Glutamatergic neuron (in vitro differentiated cells): ENCODE measurements at regions not wholly inside any gene's neighbourhood (a gene's known extent, or its start where the extent isn't known, plus 50 kb on each side); places are given as distances from the start of the nearest gene placed in this dataset.

Source experiments
- DNase-seq: peaks from one replicate; pipeline ENCODE4 v3.0.0; 2022
- H3K27ac Mint-ChIP-seq: one replicate; pipeline ENCODE4 v1.8.0; 2020; ENCODE audit warnings: mild to moderate bottlenecking, mixed read lengths, inconsistent platforms; ENCODE audit not compliant: unreplicated experiment
- H3K27me3 Mint-ChIP-seq: one replicate; pipeline ENCODE4 v1.8.0; 2020; ENCODE audit warnings: mild to moderate bottlenecking, moderate library complexity, mixed read lengths, inconsistent platforms; ENCODE audit not compliant: unreplicated experiment
- H3K36me3 Mint-ChIP-seq: one replicate; pipeline ENCODE4 v1.8.0; 2020; ENCODE audit warnings: mild to moderate bottlenecking, mixed read lengths, inconsistent platforms; ENCODE audit not compliant: unreplicated experiment
- H3K4me1 Mint-ChIP-seq: one replicate; pipeline ENCODE4 v1.8.0; 2020; ENCODE audit warnings: mild to moderate bottlenecking, low read depth, mixed read lengths, inconsistent platforms; ENCODE audit not compliant: unreplicated experiment
- H3K4me3 Mint-ChIP-seq: one replicate; pipeline ENCODE4 v1.8.0; 2020; ENCODE audit warnings: mild to moderate bottlenecking, mixed read lengths, inconsistent platforms; ENCODE audit not compliant: unreplicated experiment
- H3K9me3 Mint-ChIP-seq: one replicate; pipeline ENCODE4 v1.8.0; 2020; ENCODE audit warnings: mild to moderate bottlenecking, moderate library complexity, mixed read lengths, inconsistent platforms; ENCODE audit not compliant: unreplicated experiment
- TF ChIP-seq, protein P1 (sequence below): fragments of 200-600 bp; sonication (generic); IDR thresholded peaks from one replicate; pipeline ENCODE4 v1.5.0; 2021; ENCODE audit not compliant: partially characterized antibody, unreplicated experiment

GRCh38 chr17:79306424-79307318, 232.0 kb downstream of the ENGASE start:
- TF ChIP-seq, protein P1, sequence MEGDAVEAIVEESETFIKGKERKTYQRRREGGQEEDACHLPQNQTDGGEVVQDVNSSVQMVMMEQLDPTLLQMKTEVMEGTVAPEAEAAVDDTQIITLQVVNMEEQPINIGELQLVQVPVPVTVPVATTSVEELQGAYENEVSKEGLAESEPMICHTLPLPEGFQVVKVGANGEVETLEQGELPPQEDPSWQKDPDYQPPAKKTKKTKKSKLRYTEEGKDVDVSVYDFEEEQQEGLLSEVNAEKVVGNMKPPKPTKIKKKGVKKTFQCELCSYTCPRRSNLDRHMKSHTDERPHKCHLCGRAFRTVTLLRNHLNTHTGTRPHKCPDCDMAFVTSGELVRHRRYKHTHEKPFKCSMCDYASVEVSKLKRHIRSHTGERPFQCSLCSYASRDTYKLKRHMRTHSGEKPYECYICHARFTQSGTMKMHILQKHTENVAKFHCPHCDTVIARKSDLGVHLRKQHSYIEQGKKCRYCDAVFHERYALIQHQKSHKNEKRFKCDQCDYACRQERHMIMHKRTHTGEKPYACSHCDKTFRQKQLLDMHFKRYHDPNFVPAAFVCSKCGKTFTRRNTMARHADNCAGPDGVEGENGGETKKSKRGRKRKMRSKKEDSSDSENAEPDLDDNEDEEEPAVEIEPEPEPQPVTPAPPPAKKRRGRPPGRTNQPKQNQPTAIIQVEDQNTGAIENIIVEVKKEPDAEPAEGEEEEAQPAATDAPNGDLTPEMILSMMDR: no peak
- peaks cover 29% of the 10 kb centered on the region for H3K4me1 Mint-ChIP-seq
- no peak overlapping the region for H3K27ac Mint-ChIP-seq
- peaks cover 16% of the 10 kb centered on the region for H3K27me3 Mint-ChIP-seq
- no peak for DNase-seq
- H3K36me3 Mint-ChIP-seq: no peaks in the 10 kb centered on the region
- H3K9me3 Mint-ChIP-seq: peaks cover 18% of the 10 kb centered on the region
- no peak overlapping the region for H3K4me3 Mint-ChIP-seq

- peaks cover 19% of the 10 kb centered on the region for H3K9me3 Mint-ChIP-seq
- H3K36me3 Mint-ChIP-seq: peaks cover under 1% of the 10 kb centered on the region
- peaks cover 26% of the 10 kb centered on the region for H3K4me1 Mint-ChIP-seq
- DNase-seq: no peak
- no peak overlapping the region for H3K4me3 Mint-ChIP-seq
- H3K27me3 Mint-ChIP-seq: peaks cover 11% of the 10 kb centered on the region
- H3K27ac Mint-ChIP-seq: peak overlapping the region; percentile 43
- TF ChIP-seq, protein P1: no peak
These were observed 231.3 kb downstream of the ENGASE start for GRCh38 chr17:79305768-79306423.

- DNase-seq: no peak
- H3K4me3 Mint-ChIP-seq: no peak overlapping the region
- H3K27ac Mint-ChIP-seq: no peak overlapping the region
- peaks cover 22% of the 10 kb centered on the region for H3K4me1 Mint-ChIP-seq
- H3K9me3 Mint-ChIP-seq: peaks cover 19% of the 10 kb centered on the region
- H3K36me3 Mint-ChIP-seq: peaks cover 6% of the 10 kb centered on the region
- peaks cover 13% of the 10 kb centered on the region for H3K27me3 Mint-ChIP-seq
- TF ChIP-seq, protein P1: no peak
These were observed 230.7 kb downstream of the ENGASE start for GRCh38 chr17:79305376-79305767.

DNA sequence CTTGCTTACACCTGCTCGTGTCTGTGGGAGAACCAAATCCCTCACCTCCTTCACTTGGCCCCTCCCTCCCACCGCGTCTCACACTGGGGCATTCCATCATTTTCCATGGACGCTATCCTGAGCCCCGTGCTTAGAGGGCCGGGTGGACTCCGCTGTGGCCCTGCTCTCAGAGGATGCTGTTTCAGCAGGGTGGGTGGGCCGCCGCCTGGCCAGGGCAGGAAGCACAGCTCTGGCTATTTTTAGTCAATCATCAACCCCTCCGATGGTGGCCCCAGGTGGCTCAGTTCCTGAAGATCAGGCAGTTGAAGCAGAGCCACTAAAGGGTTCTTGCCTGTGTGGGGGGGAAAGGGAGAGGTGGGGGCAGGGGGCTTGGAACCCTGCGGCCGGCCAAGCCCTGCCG, 230.3 kb downstream of the ENGASE start:
- peaks cover 22% of the 10 kb centered on the region for H3K4me1 Mint-ChIP-seq
- TF ChIP-seq, protein P1: no peak
- peak; percentile 40 for DNase-seq
- no peak overlapping the region for H3K27ac Mint-ChIP-seq
- no peak overlapping the region for H3K4me3 Mint-ChIP-seq
- peaks cover 18% of the 10 kb centered on the region for H3K9me3 Mint-ChIP-seq
- peaks cover 11% of the 10 kb centered on the region for H3K36me3 Mint-ChIP-seq
- peaks cover 14% of the 10 kb centered on the region for H3K27me3 Mint-ChIP-seq
